KMS-11 (cell line): ENCODE measurements at regions not wholly inside any gene's neighbourhood (a gene's known extent, or its start where the extent isn't known, plus 50 kb on each side); places are given as distances from the start of the nearest gene placed in this dataset.

Experiments used
- H2AFZ ChIP-seq: fragments of 200-600 bp; sonication (generic); 2 replicates; pipeline ENCODE4 v1.6.1; 2016; ENCODE audit warnings: antibody characterized with exemption, mixed run types, low read depth
- H3K27ac ChIP-seq: fragments of 200-600 bp; sonication (generic); 2 replicates; pipeline ENCODE4 v1.6.1; 2016; ENCODE audit warnings: mild to moderate bottlenecking, mixed run types
- H3K27me3 ChIP-seq: fragments of 200-600 bp; sonication (generic); 2 replicates; pipeline ENCODE4 v1.6.1; 2017; ENCODE audit warnings: mild to moderate bottlenecking, low read depth, mixed run types, moderate library complexity; ENCODE audit not compliant: insufficient read depth
- H3K36me3 ChIP-seq: fragments of 200-600 bp; sonication (generic); 2 replicates; pipeline ENCODE4 v1.6.1; 2017; ENCODE audit warnings: mild to moderate bottlenecking, mixed run types; ENCODE audit not compliant: insufficient read depth
- H3K4me1 ChIP-seq: fragments of 200-600 bp; sonication (generic); 2 replicates; pipeline ENCODE4 v1.6.1; 2016; ENCODE audit warnings: mild to moderate bottlenecking, low read depth, mixed run types; ENCODE audit not compliant: poor library complexity, severe bottlenecking
- H3K4me2 ChIP-seq: fragments of 200-600 bp; sonication (generic); 2 replicates; pipeline ENCODE4 v1.7.0; 2016; ENCODE audit warnings: mild to moderate bottlenecking, mixed run types
- H3K4me3 ChIP-seq: fragments of 200-600 bp; sonication (generic); IDR thresholded peaks from 2 replicates; pipeline ENCODE4 v1.6.1; 2017; ENCODE audit warnings: low read depth, low read length, mixed read lengths; ENCODE audit not compliant: insufficient read depth
- H3K79me2 ChIP-seq: fragments of 200-600 bp; sonication (generic); 2 replicates; pipeline ENCODE4 v1.6.1; 2016; ENCODE audit warnings: low read depth, mixed run types; ENCODE audit not compliant: insufficient read depth
- H3K9ac ChIP-seq: fragments of 200-600 bp; sonication (generic); 2 replicates; pipeline ENCODE4 v1.6.1; 2016; ENCODE audit warnings: mild to moderate bottlenecking, mixed run types
- H4K20me1 ChIP-seq: fragments of 200-600 bp; sonication (generic); 2 replicates; pipeline ENCODE4 v1.6.1; 2016; ENCODE audit warnings: mild to moderate bottlenecking, mixed run types; ENCODE audit not compliant: insufficient read depth
- CTCF ChIP-seq: fragments of 200-600 bp; sonication (generic); conservative IDR thresholded peaks from 2 replicates; pipeline ENCODE4 v1.6.1; 2017; ENCODE audit warnings: low read depth, mild to moderate bottlenecking, antibody characterized with exemption, low read length, moderate library complexity, mixed read lengths

GRCh38 chrX:8242431-8243020, 71.5 kb upstream of the VCX2 start:
- Histone ChIP-seq H3K4me1 (no peaks in the 10 kb centered on the region), H3K27me3 (no peaks in the 10 kb centered on the region), H4K20me1 (no peaks in the 10 kb centered on the region), H3K36me3 (no peaks in the 10 kb centered on the region), H3K27ac (no peak overlapping the region), H3K4me2 (no peak overlapping the region), H3K4me3 (no peak overlapping the region), H2AFZ (no peak overlapping the region), H3K79me2 (no peaks in the 10 kb centered on the region), H3K9ac (no peak overlapping the region)
- no peak for TF ChIP-seq CTCF

GRCh38 chrX:8244301-8244700, 73.2 kb upstream of the VCX2 start:
- no peak for TF ChIP-seq CTCF
- H3K27me3 ChIP-seq, result no peaks in the 10 kb centered on the region

GRCh38 chrX:8245411-8245810, 74.3 kb upstream of the VCX2 start:
- Histone ChIP-seq H3K4me1 (no peaks in the 10 kb centered on the region), H3K36me3 (no peaks in the 10 kb centered on the region), H2AFZ (no peak overlapping the region), H3K4me2 (no peak overlapping the region), H3K27me3 (no peaks in the 10 kb centered on the region), H4K20me1 (no peaks in the 10 kb centered on the region), H3K79me2 (no peaks in the 10 kb centered on the region), H3K9ac (no peak overlapping the region), H3K4me3 (no peak overlapping the region), H3K27ac (no peak overlapping the region)
- TF ChIP-seq CTCF, result no peak

More at GRCh38 chrX:8244301-8244700, 73.2 kb upstream of the VCX2 start:
- Histone ChIP-seq H3K4me1 (no peaks in the 10 kb centered on the region), H3K4me2 (no peak overlapping the region), H3K79me2 (no peaks in the 10 kb centered on the region), H3K36me3 (no peaks in the 10 kb centered on the region), H3K4me3 (no peak overlapping the region), H3K27ac (no peak overlapping the region), H2AFZ (no peak overlapping the region), H4K20me1 (no peaks in the 10 kb centered on the region), H3K9ac (no peak overlapping the region)

- no peaks in the 10 kb centered on the region for H4K20me1 ChIP-seq
- TF ChIP-seq CTCF, result no peak
- H3K4me3 ChIP-seq, result no peak overlapping the region
- no peak overlapping the region for H2AFZ ChIP-seq
- H3K4me1 ChIP-seq, result peaks cover 12% of the 10 kb centered on the region
- no peak overlapping the region for H3K4me2 ChIP-seq
- H3K9ac ChIP-seq, result no peak overlapping the region
- H3K27ac ChIP-seq, result no peak overlapping the region
- H3K27me3 ChIP-seq, result no peaks in the 10 kb centered on the region
- no peaks in the 10 kb centered on the region for H3K36me3 ChIP-seq
- H3K79me2 ChIP-seq, result no peaks in the 10 kb centered on the region
Observed at GRCh38 chrX:8253096-8253495, 82.0 kb upstream of the VCX2 start.
